K562 (cell line): ENCODE measurements at regions not wholly inside any gene's neighbourhood (a gene's known extent, or its start where the extent isn't known, plus 50 kb on each side); places are given as distances from the start of the nearest gene placed in this dataset.

ENCODE experiments used
- ATAC-seq: fragments of 200-7000 bp; cut with Tn5 transposase; 3 replicates; pipeline ENCODE4 v1.9.1; 2020; ENCODE audit warnings: moderate library complexity
- BruUV-seq: library from RNA; stranded (reverse); fragments of 400-500 nt; replicated peaks from 2 replicates; lab custom pipeline; 2021; lab: Mats Ljungman, UMichigan
- CTCF ChIA-PET: fragments of 300-600 bp; formaldehyde crosslinking; extraction: SDS; loops from one replicate; lab custom pipeline; 2021; ENCODE audit warnings: low intra/inter-chr PET ratio; lab: Yijun Ruan, JAX
- POLR2A ChIA-PET: fragments of 300-600, 350-650 bp; sonication (Branson Sonifier 250); formaldehyde crosslinking; extraction: SDS; loops from one replicate; lab custom pipeline; 2021; ENCODE audit warnings: antibody characterized with exemption, inconsistent platforms; lab: Yijun Ruan, JAX
- DNase-seq, 4 experiments: peaks; one replicate each; pipeline versions ENCODE4 v3.0.0 to v3.0.0-alpha.2; 2011 to 2018; ENCODE audit warnings: low spot score in 3 of 4, mixed read lengths in 3 of 4; ENCODE audit errors: extremely low read depth in 1 of 4
- FAIRE-seq: peaks from 2 replicates; lab custom pipeline; 2011; peaks lifted over from hg19 to GRCh38; lab: Jason Lieb, UNC
- H2AFZ ChIP-seq: 2 replicates; pipeline ENCODE4 v1.6.0; 2011; ENCODE audit warnings: low read depth, low read length, control low read depth, inconsistent platforms
- H3K27ac ChIP-seq: fragments of 200-600 bp; 3 replicates; pipeline ENCODE4 v1.8.0; 2011; ENCODE audit warnings: low read depth, mild to moderate bottlenecking, control low read depth, inconsistent platforms, low read length, moderate library complexity, mixed read lengths; ENCODE audit errors: extremely low read depth
- H3K27me3 ChIP-seq, 2 experiments: fragments of 300-600 bp in 1 of 2; 2 replicates in 1 of 2; 3 replicates in 1 of 2; pipeline versions ENCODE4 v1.6.0 to v1.8.0; 2011; ENCODE audit warnings: inconsistent platforms in 2 of 2, low read length in 2 of 2, mild to moderate bottlenecking in 1 of 2, mixed read lengths in 1 of 2, moderate library complexity in 1 of 2; ENCODE audit not compliant: control insufficient read depth in 2 of 2, insufficient read depth in 2 of 2
- H3K36me3 ChIP-seq: fragments of 300-600 bp; 3 replicates; pipeline ENCODE4 v1.8.0; 2011; ENCODE audit warnings: mild to moderate bottlenecking, low read length, inconsistent platforms; ENCODE audit not compliant: control insufficient read depth, insufficient read depth
- H3K4me1 ChIP-seq, 2 experiments: fragments of 200-600 bp in 1 of 2; replicated peaks in 1 of 2; 2 replicates in 1 of 2; 3 replicates in 1 of 2; pipeline versions ENCODE4 v1.5.1 to v1.8.0; 2011; ENCODE audit warnings: inconsistent platforms in 2 of 2, low read length in 2 of 2, mild to moderate bottlenecking in 1 of 2, mixed read lengths in 1 of 2, moderate library complexity in 1 of 2; ENCODE audit not compliant: control insufficient read depth in 2 of 2, insufficient read depth in 2 of 2
- H3K4me2 ChIP-seq: 2 replicates; pipeline ENCODE4 v1.6.1; 2011; ENCODE audit warnings: low read length, control low read depth, inconsistent platforms, mixed read lengths; ENCODE audit not compliant: insufficient read depth
- H3K4me3 ChIP-seq: fragments of 200-600 bp; sonication (generic), shearing (Covaris generic); 2 replicates; pipeline ENCODE4 v1.5.1; 2016; ENCODE audit warnings: control low read depth, inconsistent platforms
- H3K79me2 ChIP-seq: fragments of 200-600 bp; 3 replicates; pipeline ENCODE4 v1.8.0; 2011; ENCODE audit warnings: low read length, inconsistent platforms; ENCODE audit not compliant: control insufficient read depth, insufficient read depth
- H3K9ac ChIP-seq, 2 experiments: 2 replicates each; pipeline versions ENCODE4 v1.6.0 to v1.6.1; 2011; ENCODE audit warnings: low read depth in 2 of 2, low read length in 2 of 2, control low read depth in 1 of 2, inconsistent platforms in 1 of 2, mild to moderate bottlenecking in 1 of 2, mixed read lengths in 1 of 2; ENCODE audit not compliant: insufficient read depth in 1 of 2
- H3K9me1 ChIP-seq: one replicate; pipeline ENCODE4 v1.6.0; 2011; ENCODE audit warnings: inconsistent platforms, mild to moderate bottlenecking, low read length, moderate library complexity; ENCODE audit not compliant: control insufficient read depth, insufficient read depth
- H3K9me3 ChIP-seq: replicated peaks from 2 replicates; pipeline ENCODE4 v1.5.1; 2011; ENCODE audit warnings: low read depth, low read length, inconsistent platforms; ENCODE audit not compliant: control insufficient read depth, insufficient read depth
- H4K20me1 ChIP-seq: replicated peaks from 2 replicates; pipeline ENCODE4 v1.6.1; 2011; ENCODE audit warnings: low read length, inconsistent platforms, mixed read lengths; ENCODE audit not compliant: control insufficient read depth, insufficient read depth
- CBX5 ChIP-seq: IDR thresholded peaks from 2 replicates; pipeline ENCODE4 v1.6.1; 2014; ENCODE audit warnings: low read depth, borderline replicate concordance
- ELK1 ChIP-seq: sonication (generic); formaldehyde crosslinking; IDR thresholded peaks from 2 replicates; pipeline ENCODE4 v1.8.1; 2022; ENCODE audit warnings: missing genetic modification reagents
- EP300 ChIP-seq: IDR thresholded peaks from 2 replicates; pipeline ENCODE4 v1.6.1; 2012; ENCODE audit warnings: low read length, improper control_type of control experiment
- ZBTB26 ChIP-seq: fragments of 450-650 bp; formaldehyde crosslinking; IDR thresholded peaks from 2 replicates; pipeline ENCODE4 v1.4.0; 2022; ENCODE audit warnings: missing genetic modification characterization
- ZC3H11A ChIP-seq: IDR thresholded peaks from 2 replicates; pipeline ENCODE4 v1.6.1; 2012; ENCODE audit warnings: low read depth, low read length, improper control_type of control experiment
- ZNF316 ChIP-seq: fragments of 450-650 bp; IDR thresholded peaks from 2 replicates; pipeline ENCODE4 v1.6.1; 2016
- WGBS: fragments of 100-300 bp; shearing (Covaris generic); methylation state at CpG from one replicate; pipeline ENCODE4 v1.1.6; 2016; ENCODE audit warnings: low coverage, mixed read lengths; ENCODE audit not compliant: insufficient coverage; ENCODE audit errors: missing lambda C conversion rate; 5-methylcytosine and 5-hydroxymethylcytosine counted together
- in situ Hi-C: fragments of 300-500 bp; cut with MboI; formaldehyde crosslinking; loops from 4 replicates; pipeline ENCODE4 v1.15.0; 2018; ENCODE audit warnings: inconsistent platforms, mixed read lengths
- intact Hi-C: fragments of 100-400 bp; cut with micrococcal nuclease; formaldehyde crosslinking; loops from 2 replicates; pipeline ENCODE4 v1.14.2; 2022

- H3K79me2 ChIP-seq, result no peaks in the 10 kb centered on the region
- H3K27ac ChIP-seq, result no peak overlapping the region
- ATAC-seq (no peak), FAIRE-seq (no peak), DNase-seq (no peak)
- no peak overlapping the region for H3K9ac ChIP-seq
- H3K4me2 ChIP-seq, result no peak overlapping the region
- ChIA-PET CTCF (no interaction called here), POLR2A (no interaction called here)
- H4K20me1 ChIP-seq, result no peaks in the 10 kb centered on the region
- H3K9me1 ChIP-seq, result no peaks in the 10 kb centered on the region
- H3K4me1 ChIP-seq, result no peaks in the 10 kb centered on the region
- no TSS peak for BruUV-seq
- no peak for TF ChIP-seq ZC3H11A
- TF ChIP-seq ELK1 (CRISPR knock-in tag), result no peak
- no peak for TF ChIP-seq ZNF316
- TF ChIP-seq ZBTB26, result no peak
- no peak for TF ChIP-seq CBX5
- TF ChIP-seq EP300, result no peak
- no peaks in the 10 kb centered on the region; the same call in 1 of the 2 replicates for H3K9me3 ChIP-seq
- H3K4me3 ChIP-seq, result no peak overlapping the region
- in situ Hi-C loops, result no loop called here
- intact Hi-C loops, result no loop called here
- 0% methylated on average over 3 of the region's 3 CpGs for WGBS
- H2AFZ ChIP-seq, result no peak overlapping the region
- no peaks in the 10 kb centered on the region for H3K27me3 ChIP-seq
- H3K36me3 ChIP-seq, result no peaks in the 10 kb centered on the region
Observed at GRCh38 chr12:127600211-127600610, 666.8 kb upstream of the TMEM132C start.
